H1 (cell line): ENCODE measurements at regions not wholly inside any gene's neighbourhood (a gene's known extent, or its start where the extent isn't known, plus 50 kb on each side); places are given as distances from the start of the nearest gene placed in this dataset.

Experiments
- CTCF ChIA-PET: fragments of 300-600 bp; sonication (Branson Sonifier 250); formaldehyde crosslinking; loops from one replicate; lab custom pipeline; 2021; ENCODE audit not compliant: partially characterized antibody; lab: Charles Lee
- POLR2A ChIA-PET: fragments of 300-600 bp; sonication (Branson Sonifier 250); formaldehyde crosslinking; loops from one replicate; lab custom pipeline; 2021; ENCODE audit warnings: inconsistent platforms; ENCODE audit not compliant: partially characterized antibody; lab: Charles Lee
- DNase-seq, 2 experiments: peaks; one replicate each; pipeline versions ENCODE4 v3.0.0 to v3.0.0-alpha.2; 2010 to 2022; ENCODE audit warnings: low spot score in 2 of 2, low read depth in 1 of 2, mixed read lengths in 1 of 2
- FAIRE-seq: peaks from 2 replicates; lab custom pipeline; 2011; peaks lifted over from hg19 to GRCh38; lab: Jason Lieb, UNC
- H2AFZ ChIP-seq: 2 replicates; pipeline ENCODE4 v1.8.1; 2012; ENCODE audit warnings: low read length, inconsistent platforms
- H2AK5ac ChIP-seq: 2 replicates; pipeline ENCODE4 v1.6.1; 2013; ENCODE audit warnings: low read depth, low read length
- H2BK120ac ChIP-seq: replicated peaks from 2 replicates; pipeline ENCODE3; 2013; ENCODE audit warnings: low read depth, low read length, inconsistent platforms
- H2BK12ac ChIP-seq: 2 replicates; pipeline ENCODE4 v1.6.1; 2013; ENCODE audit warnings: low read depth, low read length
- H2BK15ac ChIP-seq: 2 replicates; pipeline ENCODE4 v1.6.1; 2013; ENCODE audit warnings: low read length
- H2BK20ac ChIP-seq: 2 replicates; pipeline ENCODE4 v1.6.1; 2013; ENCODE audit warnings: low read length
- H2BK5ac ChIP-seq: 2 replicates; pipeline ENCODE4 v1.6.1; 2013; ENCODE audit warnings: low read depth, low read length
- H3K14ac ChIP-seq: 2 replicates; pipeline ENCODE4 v1.6.1; 2013; ENCODE audit warnings: inconsistent platforms; ENCODE audit not compliant: insufficient read length
- H3K18ac ChIP-seq: 2 replicates; pipeline ENCODE4 v1.6.1; 2013; ENCODE audit warnings: low read length; ENCODE audit errors: extremely low read depth
- H3K23ac ChIP-seq: 2 replicates; pipeline ENCODE4 v1.6.1; 2013; ENCODE audit warnings: inconsistent platforms; ENCODE audit not compliant: insufficient read length
- H3K23me2 ChIP-seq: 2 replicates; pipeline ENCODE4 v1.6.1; 2013; ENCODE audit warnings: low read depth, low read length
- H3K27ac ChIP-seq: 2 replicates; pipeline ENCODE4 v1.6.1; 2011; ENCODE audit warnings: low read depth, low read length, inconsistent platforms
- H3K27me3 ChIP-seq, 4 experiments: replicated peaks in 1 of 4; 1 replicate in 1 of 4; 2 replicates in 3 of 4; pipeline versions ENCODE4 v1.6.1 to v1.8.1; 2011 to 2013; ENCODE audit warnings: low read length in 3 of 4, mild to moderate bottlenecking in 3 of 4, inconsistent platforms in 2 of 4, mixed read lengths in 2 of 4, moderate library complexity in 1 of 4; ENCODE audit not compliant: control insufficient read depth in 3 of 4, insufficient read depth in 3 of 4; ENCODE audit errors: extremely low read depth in 1 of 4
- H3K36me3 ChIP-seq, 4 experiments: 2 replicates each; pipeline versions ENCODE4 v1.6.1 to v1.8.1; 2011 to 2013; ENCODE audit warnings: mild to moderate bottlenecking in 4 of 4, low read length in 3 of 4, moderate library complexity in 2 of 4, control low read depth in 1 of 4, inconsistent platforms in 1 of 4; ENCODE audit not compliant: insufficient read depth in 4 of 4, control insufficient read depth in 2 of 4
- H3K4ac ChIP-seq: replicated peaks from 2 replicates; pipeline ENCODE3; 2013; ENCODE audit warnings: low read length, low read depth, mixed read lengths, inconsistent platforms; ENCODE audit not compliant: insufficient read length
- H3K4me1 ChIP-seq, 4 experiments: replicated peaks in 1 of 4; 1 replicate in 1 of 4; 2 replicates in 3 of 4; pipeline versions ENCODE4 v1.6.1 to v1.8.1; 2011 to 2013; ENCODE audit warnings: low read length in 3 of 4, inconsistent platforms in 2 of 4, mixed read lengths in 1 of 4; ENCODE audit not compliant: insufficient read depth in 4 of 4, control insufficient read depth in 3 of 4
- H3K4me2 ChIP-seq, 2 experiments: 2 replicates each; pipeline versions ENCODE4 v1.6.1 to v1.8.1; 2011 to 2013; ENCODE audit warnings: low read depth in 2 of 2, low read length in 2 of 2, control low read depth in 1 of 2, inconsistent platforms in 1 of 2, mild to moderate bottlenecking in 1 of 2; ENCODE audit not compliant: insufficient read depth in 1 of 2
- H3K4me3 ChIP-seq, 4 experiments: fragments of 200-600, 300-600 bp in 1 of 4; sonication (generic), shearing (Covaris generic), sonication (Bioruptor Twin) in 1 of 4; 2 replicates each; pipeline versions ENCODE4 v1.5.1 to v1.8.1; 2011 to 2016; ENCODE audit warnings: low read length in 4 of 4, low read depth in 3 of 4, control low read depth in 2 of 4, inconsistent platforms in 2 of 4, mild to moderate bottlenecking in 2 of 4, mixed read lengths in 1 of 4, moderate library complexity in 1 of 4; ENCODE audit not compliant: insufficient read depth in 2 of 4; ENCODE audit errors: extremely low read depth in 1 of 4
- H3K56ac ChIP-seq: replicated peaks from 2 replicates; pipeline ENCODE3; 2013; ENCODE audit warnings: low read depth, mild to moderate bottlenecking, mixed read lengths, low read length, inconsistent platforms; ENCODE audit not compliant: insufficient read length
- H3K79me1 ChIP-seq: 2 replicates; pipeline ENCODE4 v1.6.1; 2013; ENCODE audit warnings: low read depth, low read length, control low read depth
- H3K79me2 ChIP-seq, 2 experiments: 2 replicates each; pipeline versions ENCODE4 v1.6.1 to v1.8.1; 2012 to 2013; ENCODE audit warnings: low read length in 2 of 2, mild to moderate bottlenecking in 2 of 2, inconsistent platforms in 1 of 2; ENCODE audit not compliant: insufficient read depth in 2 of 2, control insufficient read depth in 1 of 2
- H3K9ac ChIP-seq, 4 experiments: replicated peaks in 1 of 4; 1 replicate in 1 of 4; 2 replicates in 3 of 4; pipeline versions ENCODE4 v1.6.1 to v1.8.1; 2011 to 2013; ENCODE audit warnings: low read depth in 3 of 4, low read length in 3 of 4, control low read depth in 2 of 4, mild to moderate bottlenecking in 2 of 4, moderate library complexity in 2 of 4, inconsistent platforms in 1 of 4; ENCODE audit errors: extremely low read depth in 1 of 4
- H3K9me3 ChIP-seq, 2 experiments: 2 replicates each; pipeline versions ENCODE4 v1.6.1 to v1.8.1; 2012 to 2013; ENCODE audit warnings: mild to moderate bottlenecking in 2 of 2, moderate library complexity in 2 of 2, control low read depth in 1 of 2, inconsistent platforms in 1 of 2, low read depth in 1 of 2, low read length in 1 of 2, mixed read lengths in 1 of 2; ENCODE audit not compliant: insufficient read depth in 2 of 2
- H4K20me1 ChIP-seq, 2 experiments: replicated peaks in 1 of 2; 2 replicates each; pipeline versions ENCODE3 to v1.8.1; 2011 to 2013; ENCODE audit warnings: inconsistent platforms in 2 of 2, low read length in 2 of 2, mild to moderate bottlenecking in 1 of 2; ENCODE audit not compliant: insufficient read depth in 2 of 2, control insufficient read depth in 1 of 2
- H4K5ac ChIP-seq: 2 replicates; pipeline ENCODE4 v1.6.1; 2013; ENCODE audit warnings: low read length, low read depth, mixed read lengths, inconsistent platforms; ENCODE audit not compliant: insufficient read length
- H4K8ac ChIP-seq: 2 replicates; pipeline ENCODE4 v1.8.0; 2013; ENCODE audit warnings: mild to moderate bottlenecking, moderate library complexity, low read length, inconsistent platforms; ENCODE audit not compliant: insufficient read depth; ENCODE audit errors: extremely low read depth
- H4K91ac ChIP-seq: replicated peaks from 2 replicates; pipeline ENCODE3; 2013; ENCODE audit warnings: low read length, mixed read lengths, inconsistent platforms; ENCODE audit not compliant: insufficient read length
- ASH2L ChIP-seq: fragments of 200-600, 300-600 bp; sonication (generic); IDR thresholded peaks from one replicate; pipeline ENCODE4 v1.7.1; 2017; ENCODE audit warnings: low read length
- ATF2 ChIP-seq: IDR thresholded peaks from 2 replicates; pipeline ENCODE4 v1.6.1; 2012; ENCODE audit warnings: low read length, inconsistent platforms
- ATF3 ChIP-seq: IDR thresholded peaks from 2 replicates; pipeline ENCODE4 v1.6.1; 2011; ENCODE audit warnings: low read depth, mild to moderate bottlenecking, low read length; ENCODE audit not compliant: insufficient read depth
- CBX8 ChIP-seq: fragments of 300-800, 300-1000 bp; sonication (generic); IDR thresholded peaks from 2 replicates; pipeline ENCODE4 v1.7.1; 2016; ENCODE audit warnings: low read depth, low read length, borderline replicate concordance
- CEBPB ChIP-seq: IDR thresholded peaks from 2 replicates; pipeline ENCODE4 v1.6.1; 2012; ENCODE audit warnings: low read depth, low read length
- CHD2 ChIP-seq: IDR thresholded peaks from 2 replicates; pipeline ENCODE4 v1.6.1; 2012; ENCODE audit warnings: low read length, improper control_type of control experiment
- CREB1 ChIP-seq: IDR thresholded peaks from 2 replicates; pipeline ENCODE4 v1.6.1; 2012; ENCODE audit warnings: inconsistent platforms
- KDM1A ChIP-seq: fragments of 200-600, 300-600 bp; sonication (generic); IDR thresholded peaks from 2 replicates; pipeline ENCODE4 v1.7.1; 2016; ENCODE audit warnings: mild to moderate bottlenecking, low read length, borderline replicate concordance
- SIN3A ChIP-seq, 2 experiments: IDR thresholded peaks in 1 of 2; conservative IDR thresholded peaks in 1 of 2; 2 replicates each; pipeline ENCODE4 v1.6.1; 2011 to 2012; ENCODE audit warnings: low read length in 2 of 2, improper control_type of control experiment in 1 of 2, low read depth in 1 of 2, mild to moderate bottlenecking in 1 of 2
- SP1 ChIP-seq: IDR thresholded peaks from 2 replicates; pipeline ENCODE4 v1.6.1; 2011; ENCODE audit warnings: low read depth, low read length
- SP2 ChIP-seq: IDR thresholded peaks from 2 replicates; pipeline ENCODE4 v1.6.1; 2012; ENCODE audit warnings: mild to moderate bottlenecking, low read length, inconsistent platforms
- TCF12 ChIP-seq: IDR thresholded peaks from 2 replicates; pipeline ENCODE4 v1.6.1; 2011; ENCODE audit warnings: low read depth, mild to moderate bottlenecking, low read length
- WGBS, 2 experiments: shearing (Covaris generic) in 1 of 2; methylation state at CpG; one replicate each; pipeline versions ENCODE4 v1.1.6 to v1.1.7; 2013 to 2015; ENCODE audit warnings: low lambda C conversion rate in 2 of 2, mixed read lengths in 2 of 2, inconsistent platforms in 1 of 2, low coverage in 1 of 2, missing lambda C conversion rate in 1 of 2; ENCODE audit not compliant: insufficient replicate concordance in 2 of 2, insufficient coverage in 1 of 2, insufficient read length in 1 of 2; ENCODE audit errors: extremely low coverage in 1 of 2, missing lambda C conversion rate in 1 of 2; 5-methylcytosine and 5-hydroxymethylcytosine counted together

GRCh38 chr17:62180772-62181171 is 115.7 kb upstream of the MED13 start:
- no peak for FAIRE-seq

More at GRCh38 chr17:62180772-62181171, 115.7 kb upstream of the MED13 start:
- Histone ChIP-seq H2BK20ac (no peak overlapping the region), H2BK12ac (no peak overlapping the region), H2AK5ac (no peak overlapping the region), H3K14ac (no peak overlapping the region), H2AFZ (no peak overlapping the region), H2BK15ac (no peak overlapping the region), H3K9me3 (no peaks in the 10 kb centered on the region), H3K79me2 (no peaks in the 10 kb centered on the region), H3K56ac (no peak overlapping the region), H3K23me2 (no peaks in the 10 kb centered on the region), H3K27me3 (no peaks in the 10 kb centered on the region), H3K23ac (no peak overlapping the region), H3K9ac (no peak overlapping the region), H4K20me1 (no peaks in the 10 kb centered on the region), H3K18ac (no peak overlapping the region), H3K4me2 (no peak overlapping the region), H3K36me3 (no peaks in the 10 kb centered on the region), H3K4ac (no peak overlapping the region), H4K91ac (no peak overlapping the region), H3K79me1 (no peaks in the 10 kb centered on the region), H3K4me1 (peaks cover 0 to 2% (median 0%) of the 10 kb centered on the region in 4 experiments; a peak in 1 of 7 replicates), H4K8ac (no peak overlapping the region), H4K5ac (no peak overlapping the region), H3K4me3 (no peak overlapping the region), H3K27ac (no peak overlapping the region), H2BK5ac (no peak overlapping the region), H2BK120ac (no peak overlapping the region)
- 76% methylated on average over 1 of the region's 1 CpG; no CpG with 5 or more reads in 1 of the 2 experiments for WGBS, 2 experiments
- POLR2A ChIA-PET, result no interaction called here
- TF ChIP-seq KDM1A (no peak), CEBPB (no peak), SP1 (no peak), ATF3 (no peak), ATF2 (no peak), CREB1 (no peak), SIN3A (conservative IDR thresholded peaks at IDR 0.05 in 1 of 2, IDR thresholded peaks at IDR 0.05 in 1 of 2; ENCODE audit: low read depth in 1 of 2, low read length in 2 of 2) (no peak), TCF12 (no peak), ASH2L (no peak), CHD2 (no peak), SP2 (no peak), CBX8 (no peak)
- no peak for DNase-seq
- CTCF ChIA-PET, result interaction anchor here (0.5 kb wide), 1 partner anchor 1229 kb away, joined by 3 read pairs; no protein-coding TSS in a partner anchor
